VCaP (cell line): ENCODE measurements at regions not wholly inside any gene's neighbourhood (a gene's known extent, or its start where the extent isn't known, plus 50 kb on each side); places are given as distances from the start of the nearest gene placed in this dataset.
"Not testable (repeated sequence)": the region's sequence is repeated elsewhere in the genome, so short reads cannot be mapped to it uniquely, and the experiment has no call there.

ENCODE experiments used
- H3K27ac ChIP-seq: fragments of 450-650 bp; 2 replicates; pipeline ENCODE4 v1.5.1; 2017
- CTCF ChIP-seq: fragments of 450-650 bp; conservative IDR thresholded peaks from 2 replicates; pipeline ENCODE4 v1.5.1; 2017; ENCODE audit warnings: mild to moderate bottlenecking, moderate library complexity

DNA sequence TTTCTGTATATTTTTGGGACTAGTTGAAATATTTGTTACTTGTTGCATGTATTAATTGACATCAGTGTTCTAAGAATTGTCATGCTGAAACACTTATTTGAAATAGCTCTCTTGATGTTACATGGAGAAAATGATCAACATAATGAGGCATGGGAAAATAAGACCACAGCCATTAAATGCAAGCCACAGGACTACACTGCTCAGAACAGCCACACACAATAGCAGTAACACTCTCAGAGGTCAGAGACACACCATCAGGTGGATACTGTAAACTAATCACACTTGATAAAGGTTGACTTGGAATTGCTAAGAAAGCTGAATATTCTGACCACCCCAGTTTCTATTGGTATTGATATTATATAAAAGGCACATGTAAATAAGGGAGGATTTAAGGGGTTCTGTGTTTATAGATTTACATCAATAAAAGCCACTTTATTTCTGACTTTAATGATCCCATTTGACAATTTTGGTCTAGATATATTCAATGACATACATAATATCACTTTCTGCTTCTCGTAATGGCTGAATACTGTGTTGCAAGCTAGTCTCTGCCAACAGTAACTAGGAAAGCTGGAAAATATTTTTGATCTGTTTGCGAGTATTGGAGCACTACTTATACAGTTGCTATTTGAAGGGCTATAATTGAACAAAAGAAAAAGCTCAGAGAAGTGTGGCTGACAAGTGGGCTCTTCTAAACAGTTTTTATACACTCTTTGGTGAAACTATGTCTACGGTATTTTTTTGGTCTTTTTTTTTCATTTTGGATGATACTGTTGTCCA is 876.5 kb upstream of the INTU start:
- H3K27ac ChIP-seq, result no peak overlapping the region
- TF ChIP-seq CTCF, result no peak

DNA sequence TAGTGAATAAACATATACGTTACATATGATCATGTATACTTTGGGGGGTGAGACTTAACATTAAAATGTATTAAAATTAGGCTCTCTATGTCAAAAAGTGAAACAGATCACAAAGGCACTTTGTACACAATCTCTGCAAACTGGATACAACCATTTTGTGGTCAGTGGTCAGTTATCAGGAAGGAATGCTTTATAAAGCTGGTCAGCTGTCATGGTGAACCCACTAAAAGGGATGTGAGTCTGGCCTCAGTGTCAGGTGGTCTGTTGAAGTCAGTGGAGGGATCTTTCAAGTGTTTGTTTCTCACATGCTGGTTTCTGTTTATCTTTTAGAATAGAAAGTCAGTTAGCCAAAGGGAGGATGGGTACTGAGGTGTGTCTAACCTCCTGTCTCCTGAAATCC is 875.5 kb upstream of the INTU start:
- no peak for TF ChIP-seq CTCF
- H3K27ac ChIP-seq, result no peak overlapping the region

GRCh38 chr4:126758493-126758892 is 874.3 kb upstream of the INTU start:
- TF ChIP-seq CTCF, result no peak
- no peak overlapping the region for H3K27ac ChIP-seq

GRCh38 chr4:126761947-126762662 is 870.7 kb upstream of the INTU start:
- no peak for TF ChIP-seq CTCF
- no peak overlapping the region for H3K27ac ChIP-seq

GRCh38 chr4:126762663-126763247 is 870.0 kb upstream of the INTU start:
- no peak overlapping the region for H3K27ac ChIP-seq

DNA sequence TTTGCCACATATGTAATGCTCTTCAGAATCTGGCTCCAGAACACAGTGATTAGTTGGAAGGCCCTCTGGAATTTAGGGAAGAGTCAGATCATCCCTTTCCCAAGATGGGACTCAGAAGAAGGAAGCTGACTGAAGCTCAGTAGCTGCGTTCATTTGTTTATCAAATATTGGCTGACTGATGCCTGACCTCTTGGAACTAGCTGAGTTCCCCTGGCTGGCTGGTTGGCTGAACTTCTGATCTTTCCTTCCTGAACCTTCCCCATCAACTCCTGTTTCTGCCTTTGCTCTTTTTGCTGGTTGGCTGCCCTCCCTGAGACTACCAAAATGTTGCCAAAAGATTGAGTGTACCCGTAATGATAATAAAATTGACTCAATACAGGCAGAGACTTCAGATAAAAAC is 866.5 kb upstream of the INTU start:
- no peak overlapping the region for H3K27ac ChIP-seq
- no peak for TF ChIP-seq CTCF

More at GRCh38 chr4:126762663-126763247, 870.0 kb upstream of the INTU start:
- no peak for TF ChIP-seq CTCF

DNA sequence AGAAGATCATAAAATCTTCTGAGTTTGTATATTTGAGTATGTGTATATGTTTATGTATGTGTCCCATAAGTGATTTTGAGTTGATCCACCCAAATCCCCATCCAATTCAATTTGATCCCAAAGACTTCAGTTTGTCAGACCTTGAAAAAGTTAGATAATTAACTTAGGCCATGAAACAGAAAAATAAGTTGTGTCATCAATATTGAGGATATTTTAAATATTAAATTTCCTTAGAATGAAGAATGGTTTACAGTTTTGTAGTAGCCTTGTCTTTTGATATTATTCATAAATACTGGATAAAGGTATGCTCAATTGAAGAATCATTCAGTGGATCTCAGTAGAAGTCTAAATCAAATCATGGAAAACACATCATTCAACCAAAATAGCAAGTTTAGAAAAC is 864.4 kb upstream of the INTU start:
- TF ChIP-seq CTCF, result no peak
- H3K27ac ChIP-seq, result no peak overlapping the region

- H3K27ac ChIP-seq, result not testable (repeated sequence)
These were observed 861.8 kb upstream of the INTU start for GRCh38 chr4:126770811-126771553.

DNA sequence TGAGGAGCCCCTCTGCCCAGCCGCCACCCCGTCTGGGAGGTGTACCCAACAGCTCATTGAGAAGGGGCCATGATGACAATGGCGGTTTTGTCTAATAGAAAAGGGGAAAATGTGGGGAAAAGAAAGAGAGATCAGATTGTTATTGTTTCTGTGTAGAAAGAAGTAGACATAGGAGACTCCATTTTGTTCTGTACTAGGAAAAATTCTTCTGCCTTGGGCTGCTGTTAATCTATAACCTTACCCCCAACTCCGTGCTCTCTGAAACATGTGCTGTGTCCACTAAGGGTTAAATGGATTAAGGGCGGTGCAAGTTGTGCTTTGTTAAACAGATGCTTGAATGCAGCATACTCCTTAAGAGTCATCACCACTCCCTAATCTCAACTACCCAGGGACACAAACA is 861.1 kb upstream of the INTU start:
- not testable (repeated sequence) for H3K27ac ChIP-seq
